Epithelial cell of esophagus (primary cell): ENCODE measurements at regions not wholly inside any gene's neighbourhood (a gene's known extent, or its start where the extent isn't known, plus 50 kb on each side); places are given as distances from the start of the nearest gene placed in this dataset.

Experiments
- DNase-seq: peaks from one replicate; pipeline ENCODE4 v3.0.0; 2010; ENCODE audit warnings: low read depth
- H3K4me3 ChIP-seq: 2 replicates; pipeline ENCODE4 v1.5.1; 2011; ENCODE audit warnings: mild to moderate bottlenecking, low read length, control low read depth
- CTCF ChIP-seq: IDR thresholded peaks from 2 replicates; pipeline ENCODE4 v1.5.1; 2011; ENCODE audit warnings: low read depth, mild to moderate bottlenecking, low read length, control low read depth, inconsistent platforms; ENCODE audit not compliant: insufficient read depth; ENCODE audit errors: missing control alignments

GRCh38 chr2:8159966-8160603, 521.8 kb upstream of the ID2 start:
- no peak for TF ChIP-seq CTCF
- DNase-seq = no peak
- no peak overlapping the region for H3K4me3 ChIP-seq

GRCh38 chr2:8160959-8161358, 520.9 kb upstream of the ID2 start:
- no peak overlapping the region for H3K4me3 ChIP-seq
- no peak for TF ChIP-seq CTCF
- DNase-seq = no peak

GRCh38 chr2:8162552-8162951, 519.3 kb upstream of the ID2 start:
- no peak overlapping the region for H3K4me3 ChIP-seq
- no peak for DNase-seq
- no peak for TF ChIP-seq CTCF

- no peak for TF ChIP-seq CTCF
- no peak for DNase-seq
- no peak overlapping the region for H3K4me3 ChIP-seq
Measured at GRCh38 chr2:8165550-8165949, 516.3 kb upstream of the ID2 start.

- no peak overlapping the region for H3K4me3 ChIP-seq
- TF ChIP-seq CTCF = no peak
- no peak for DNase-seq
Measured at GRCh38 chr2:8168022-8168717, 513.7 kb upstream of the ID2 start.

- TF ChIP-seq CTCF = no peak
- no peak overlapping the region for H3K4me3 ChIP-seq
- DNase-seq = no peak
Measured at GRCh38 chr2:8168876-8169424, 512.9 kb upstream of the ID2 start.

GRCh38 chr2:8169443-8169842, 512.4 kb upstream of the ID2 start:
- H3K4me3 ChIP-seq = no peak overlapping the region
- no peak for DNase-seq
- no peak for TF ChIP-seq CTCF
